NB4 (cell line): ENCODE measurements at regions not wholly inside any gene's neighbourhood (a gene's known extent, or its start where the extent isn't known, plus 50 kb on each side); places are given as distances from the start of the nearest gene placed in this dataset.

Source experiments
- DNase-seq: peaks from one replicate; pipeline ENCODE4 v3.0.0; 2010; ENCODE audit warnings: low read depth
- H3K4me3 ChIP-seq: one replicate; pipeline ENCODE4 v1.5.1; 2011; ENCODE audit warnings: mild to moderate bottlenecking, low read depth, low read length, moderate library complexity
- CTCF ChIP-seq: IDR thresholded peaks from one replicate; pipeline ENCODE4 v1.5.1; 2012; ENCODE audit warnings: low read depth, low read length
- MAX ChIP-seq: IDR thresholded peaks from 2 replicates; pipeline ENCODE4 v1.6.1; 2011; ENCODE audit warnings: low read depth, low read length
- MYC ChIP-seq: IDR thresholded peaks from 2 replicates; pipeline ENCODE4 v1.6.1; 2011; ENCODE audit warnings: low read depth, low read length
- POLR2A ChIP-seq: IDR thresholded peaks from 2 replicates; pipeline ENCODE4 v1.6.1; 2011; ENCODE audit warnings: mild to moderate bottlenecking; ENCODE audit not compliant: insufficient read length; ENCODE audit errors: extremely low read depth

GRCh38 chr6:134532694-134533624 is 215.0 kb upstream of the SGK1 start:
- TF ChIP-seq MYC (no peak), POLR2A (no peak), MAX (no peak), CTCF (no peak)
- no peak overlapping the region for H3K4me3 ChIP-seq
- DNase-seq: no peak

GRCh38 chr6:134531611-134532010 is 213.7 kb upstream of the SGK1 start:
- TF ChIP-seq POLR2A: no peak
- TF ChIP-seq CTCF: no peak
- TF ChIP-seq MAX: no peak
- TF ChIP-seq MYC: no peak
- no peak overlapping the region for H3K4me3 ChIP-seq
- DNase-seq: no peak

GRCh38 chr6:134531188-134531551 is 213.3 kb upstream of the SGK1 start:
- no peak for TF ChIP-seq MAX
- TF ChIP-seq POLR2A: no peak
- TF ChIP-seq CTCF: no peak
- TF ChIP-seq MYC: no peak
- no peak for DNase-seq

GRCh38 chr6:134529921-134530320 is 212.0 kb upstream of the SGK1 start:
- peak; percentile 57 for DNase-seq
- TF ChIP-seq MAX (no peak), MYC (no peak), POLR2A (no peak), CTCF (no peak)
- no peak overlapping the region for H3K4me3 ChIP-seq

More at GRCh38 chr6:134531188-134531551, 213.3 kb upstream of the SGK1 start:
- no peak overlapping the region for H3K4me3 ChIP-seq

GRCh38 chr6:134529305-134529704 is 211.4 kb upstream of the SGK1 start:
- no peak overlapping the region for H3K4me3 ChIP-seq
- no peak for DNase-seq
- no peak for TF ChIP-seq POLR2A

- no peak overlapping the region for H3K4me3 ChIP-seq
Measured at GRCh38 chr6:134527108-134527787, 209.3 kb upstream of the SGK1 start.

More at GRCh38 chr6:134527108-134527787, 209.3 kb upstream of the SGK1 start:
- DNase-seq: no peak
- no peak for TF ChIP-seq MYC
- TF ChIP-seq POLR2A: no peak
- TF ChIP-seq CTCF: no peak
- no peak for TF ChIP-seq MAX
